ENCODE measurements at regions not wholly inside any gene's neighbourhood (a gene's known extent, or its start where the extent isn't known, plus 50 kb on each side); places are given as distances from the start of the nearest gene placed in this dataset.

DNA sequence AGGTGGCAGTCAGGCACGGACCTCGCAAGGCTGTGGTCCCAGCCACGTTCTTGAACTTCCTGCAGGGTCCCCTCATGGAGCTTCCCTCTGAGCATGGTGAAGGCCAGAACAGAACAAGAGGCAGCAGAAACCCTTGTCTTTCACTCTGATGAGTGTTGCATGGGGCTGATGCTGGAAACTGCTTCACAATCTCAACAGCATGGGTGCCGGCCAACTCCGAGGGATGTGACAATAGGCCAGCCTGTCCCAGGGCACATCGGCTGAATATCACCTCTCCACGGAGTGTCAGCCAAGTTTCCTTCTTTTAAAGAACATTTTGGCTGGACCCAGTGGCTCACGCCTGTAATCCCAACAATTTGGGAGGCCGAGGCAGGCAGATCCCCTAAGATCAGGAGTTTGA is 173.9 kb downstream of the FOXO1 start:
- no peak for DNase-seq

DNA sequence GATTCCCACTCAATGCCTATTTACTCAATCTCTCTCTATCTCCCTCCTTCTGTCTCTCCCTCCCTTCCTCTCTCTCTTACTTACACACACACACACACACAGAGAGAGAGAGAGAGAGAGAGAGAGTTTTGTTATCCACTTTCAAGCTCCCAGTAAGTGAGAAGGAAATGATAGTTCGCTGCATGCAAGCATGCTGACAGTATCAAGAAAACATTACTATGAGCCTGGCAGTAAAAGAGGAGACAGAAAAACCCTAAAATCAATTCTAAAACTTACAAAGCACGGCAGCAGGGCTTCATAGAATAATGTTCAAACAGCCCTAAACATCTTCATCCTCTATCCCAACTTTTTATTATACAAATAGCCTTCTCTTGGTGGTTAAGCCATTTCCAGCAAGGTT is 171.9 kb downstream of the FOXO1 start:
- no peak for DNase-seq

DNA sequence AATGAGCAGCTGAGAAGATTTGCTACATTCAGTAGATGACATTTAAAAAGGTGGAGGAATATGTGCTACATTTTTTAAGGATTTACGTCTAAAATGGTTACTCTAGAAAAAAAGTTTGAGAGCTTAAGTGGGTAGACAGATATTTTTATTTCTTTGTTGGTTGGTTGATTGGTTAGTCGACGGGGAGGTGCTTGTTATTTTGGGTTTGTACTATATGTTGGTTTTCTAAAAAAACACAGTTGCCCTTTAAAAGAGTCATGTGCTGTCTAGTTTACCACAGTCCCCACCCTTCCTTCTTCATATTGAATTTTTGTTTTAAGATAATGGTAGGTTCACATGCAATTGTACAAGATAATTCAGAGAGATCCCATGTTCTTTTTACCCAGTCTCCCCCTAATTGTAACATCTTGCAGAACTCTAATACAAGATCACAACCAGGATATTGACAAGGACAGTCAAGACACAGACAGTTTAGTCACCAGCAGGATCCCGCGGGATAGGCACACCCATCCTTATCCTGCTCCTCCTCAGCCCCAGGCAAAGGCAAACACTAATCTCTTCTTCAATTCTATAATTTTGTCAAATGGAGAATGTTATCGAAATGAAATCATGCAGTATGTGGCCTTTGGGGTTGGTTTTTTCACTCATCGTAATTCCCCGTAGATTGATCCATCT is 171.4 kb downstream of the FOXO1 start:
- DNase-seq, result no peak

DNA sequence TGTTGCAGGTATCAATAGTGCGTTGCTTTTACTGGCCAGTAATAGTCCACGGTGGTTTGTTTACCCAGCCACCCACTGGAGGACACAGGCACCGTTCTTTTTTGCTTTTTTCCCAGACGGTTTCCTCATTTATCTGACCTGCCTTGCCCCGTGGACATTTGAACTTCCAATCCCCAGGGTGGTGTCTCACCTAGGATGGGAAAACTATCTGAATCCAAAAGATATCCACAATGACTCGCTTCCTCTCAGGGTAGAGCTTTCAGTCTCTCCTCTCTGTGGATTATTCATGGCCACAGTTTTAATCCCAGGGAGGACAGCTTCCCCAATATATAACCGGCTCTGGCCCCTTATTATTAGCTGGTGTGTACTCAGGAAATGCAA is 170.8 kb downstream of the FOXO1 start:
- DNase-seq, result no peak

GRCh38 chr13:40496035-40496810 is 170.2 kb downstream of the FOXO1 start:
- no peak for DNase-seq

- no peak for DNase-seq
Measured at GRCh38 chr13:40498461-40498860, 168.0 kb downstream of the FOXO1 start.

GRCh38 chr13:40502236-40502635 is 164.2 kb downstream of the FOXO1 start:
- no peak for DNase-seq

DNA sequence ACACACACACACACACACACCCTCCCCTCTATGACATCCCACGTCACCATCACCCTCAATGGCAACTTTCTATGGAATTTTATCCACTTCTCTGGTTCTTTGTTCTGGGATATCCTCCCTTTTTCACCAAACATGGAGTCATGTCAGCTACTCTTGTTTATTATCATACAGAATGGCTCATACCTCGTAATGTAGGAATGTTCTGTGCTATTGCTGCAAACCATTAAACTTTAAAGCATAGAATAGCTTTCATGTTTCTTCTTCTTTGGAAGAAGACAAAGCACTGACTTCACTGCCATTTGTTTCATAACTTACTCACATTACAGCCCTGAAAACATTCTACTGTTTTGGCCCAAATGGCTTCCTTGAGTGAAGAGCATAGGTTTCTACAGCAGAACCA is 163.4 kb downstream of the FOXO1 start:
- no peak for DNase-seq

GRCh38 chr13:40503966-40504591 is 162.4 kb downstream of the FOXO1 start:
- peak; percentile 82 for DNase-seq

- DNase-seq, result no peak
Measured at GRCh38 chr13:40504641-40505040, 161.8 kb downstream of the FOXO1 start.

DNA sequence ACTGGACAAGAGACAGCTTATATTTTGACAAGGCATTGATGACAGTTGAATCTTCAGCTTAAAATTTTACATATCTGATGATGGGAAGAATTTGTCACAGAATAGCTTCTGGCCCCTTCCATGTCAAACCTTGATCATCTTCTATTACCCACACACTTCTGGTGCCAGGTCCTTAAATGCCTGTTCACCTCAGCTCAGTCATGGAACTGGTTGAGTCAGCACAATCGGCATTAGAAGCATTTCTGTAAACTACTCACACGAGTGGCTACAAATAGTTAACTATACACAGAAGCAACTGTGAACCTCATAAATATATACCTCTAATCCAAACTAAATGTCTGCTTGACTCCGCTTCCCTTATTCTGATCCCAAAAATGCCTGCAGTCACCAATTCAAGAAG is 161.2 kb downstream of the FOXO1 start:
- peak; percentile 9 for DNase-seq

Measured in fibroblast of skin of right biceps (primary cell).